ENCODE measurements at regions not wholly inside any gene's neighbourhood (a gene's known extent, or its start where the extent isn't known, plus 50 kb on each side); places are given as distances from the start of the nearest gene placed in this dataset.

GRCh38 chrX:51407520-51408409 lies 75.1 kb downstream of the NUDT10 start:
- Mint-ChIP-seq H3K36me3 (ENCODE audit: unreplicated experiment) (no peaks in the 10 kb centered on the region), H3K27me3 (ENCODE audit: unreplicated experiment) (no peaks in the 10 kb centered on the region), H3K9me3 (ENCODE audit: unreplicated experiment) (peaks cover 7% of the 10 kb centered on the region), H3K4me1 (ENCODE audit: unreplicated experiment) (no peaks in the 10 kb centered on the region), H3K27ac (ENCODE audit: unreplicated experiment) (no peak overlapping the region), H3K4me3 (ENCODE audit: unreplicated experiment) (no peak overlapping the region)
- no peak for TF ChIP-seq CTCF (IDR thresholded peaks at IDR 0.05)
- DNase-seq (ENCODE audit: extremely low spot score, unreplicated experiment), result no peak

DNA sequence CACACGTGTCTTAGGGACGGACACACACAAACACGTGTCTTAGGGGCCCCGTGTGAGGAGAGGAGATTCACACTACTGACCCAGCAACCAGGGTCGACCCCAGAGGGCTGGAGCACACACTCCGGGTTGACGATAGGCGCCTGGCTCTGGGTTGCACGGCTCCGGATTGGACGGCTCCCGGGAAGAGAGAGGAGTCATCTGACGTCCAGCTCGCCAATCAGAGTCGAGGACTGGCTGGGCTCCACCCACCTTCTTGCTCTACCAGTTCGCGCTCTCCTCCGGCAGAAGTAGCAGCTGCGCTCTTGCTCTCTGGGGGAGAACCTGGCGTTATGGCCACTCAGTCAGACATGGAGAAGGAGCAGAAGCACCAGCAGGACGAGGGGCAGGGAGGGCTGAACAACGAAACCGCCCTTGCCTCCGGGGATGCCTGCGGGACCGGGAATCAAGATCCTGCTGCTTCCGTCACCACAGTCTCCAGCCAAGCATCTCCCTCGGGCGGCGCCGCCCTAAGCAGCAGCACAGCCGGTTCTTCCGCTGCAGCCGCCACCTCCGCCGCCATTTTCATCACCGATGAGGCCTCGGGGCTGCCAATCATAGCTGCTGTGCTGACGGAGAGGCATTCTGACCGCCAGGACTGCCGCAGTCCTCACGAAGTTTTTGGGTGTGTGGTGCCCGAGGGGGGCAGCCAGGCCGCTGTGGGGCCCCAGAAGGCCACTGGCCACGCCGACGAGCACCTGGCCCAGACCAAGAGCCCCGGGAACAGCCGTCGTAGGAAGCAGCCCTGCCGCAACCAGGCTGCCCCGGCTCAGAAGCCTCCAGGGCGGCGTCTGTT lies 74.3 kb downstream of the NUDT10 start:
- Mint-ChIP-seq H3K27ac (ENCODE audit: unreplicated experiment) (no peak overlapping the region), H3K9me3 (ENCODE audit: unreplicated experiment) (peaks cover 7% of the 10 kb centered on the region), H3K4me3 (ENCODE audit: unreplicated experiment) (no peak overlapping the region), H3K27me3 (ENCODE audit: unreplicated experiment) (no peaks in the 10 kb centered on the region), H3K36me3 (ENCODE audit: unreplicated experiment) (no peaks in the 10 kb centered on the region), H3K4me1 (ENCODE audit: unreplicated experiment) (no peaks in the 10 kb centered on the region)
- DNase-seq (ENCODE audit: extremely low spot score, unreplicated experiment), result no peak
- no peak for TF ChIP-seq CTCF (IDR thresholded peaks at IDR 0.05)

GRCh38 chrX:51404445-51404844 lies 71.8 kb downstream of the NUDT10 start:
- Mint-ChIP-seq H3K27ac (ENCODE audit: unreplicated experiment) (no peak overlapping the region), H3K4me1 (ENCODE audit: unreplicated experiment) (no peaks in the 10 kb centered on the region), H3K36me3 (ENCODE audit: unreplicated experiment) (no peaks in the 10 kb centered on the region), H3K27me3 (ENCODE audit: unreplicated experiment) (no peaks in the 10 kb centered on the region), H3K9me3 (ENCODE audit: unreplicated experiment) (peaks cover 7% of the 10 kb centered on the region), H3K4me3 (ENCODE audit: unreplicated experiment) (no peak overlapping the region)
- DNase-seq (ENCODE audit: extremely low spot score, unreplicated experiment), result no peak
- no peak for TF ChIP-seq CTCF (IDR thresholded peaks at IDR 0.05)

DNA sequence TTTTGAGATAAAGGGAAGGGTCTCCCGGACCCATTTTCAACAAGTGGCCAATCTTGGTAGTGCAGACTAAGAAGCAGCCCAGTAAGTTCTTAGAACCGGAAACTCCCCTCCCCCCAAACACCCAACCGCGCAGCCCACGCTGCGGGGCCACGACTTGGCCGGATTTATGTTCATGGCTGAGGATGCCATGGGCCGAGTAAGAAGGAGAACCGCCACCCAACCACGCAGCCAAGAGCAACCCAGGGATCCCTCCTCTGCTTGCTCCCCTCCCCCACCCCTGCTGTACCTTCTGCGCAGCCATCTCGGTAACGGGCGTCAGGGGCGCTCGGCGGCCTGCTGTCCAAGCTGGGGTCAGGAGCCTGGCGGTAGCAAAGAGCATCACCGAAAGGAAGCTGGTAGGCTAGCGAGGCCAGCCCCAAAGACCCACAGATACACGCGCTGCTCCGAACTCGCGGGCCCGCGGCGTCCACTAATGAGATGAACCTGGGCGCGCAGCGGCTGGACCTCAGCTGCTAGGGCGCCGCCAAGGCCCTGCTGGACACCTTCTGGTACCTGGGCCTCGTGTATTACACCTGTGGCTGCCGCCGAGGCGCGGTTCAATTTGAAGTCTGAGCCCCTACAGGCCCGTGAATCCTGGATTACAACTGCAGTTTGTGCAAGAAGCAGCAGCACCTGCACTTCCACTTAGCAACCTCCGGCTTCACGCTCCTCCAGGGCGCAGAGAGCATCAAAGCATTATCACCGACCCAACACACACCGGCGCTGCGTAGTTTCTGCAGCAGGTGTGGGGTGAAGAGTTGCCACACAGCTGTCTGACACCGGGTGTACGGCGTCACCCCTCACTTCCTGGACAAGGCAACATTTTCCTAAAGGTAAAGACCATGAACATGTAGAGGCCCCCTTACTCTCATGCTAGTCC lies 63.4 kb downstream of the NUDT10 start:
- Mint-ChIP-seq H3K27ac (ENCODE audit: unreplicated experiment) (no peak overlapping the region), H3K36me3 (ENCODE audit: unreplicated experiment) (no peaks in the 10 kb centered on the region), H3K4me3 (ENCODE audit: unreplicated experiment) (no peak overlapping the region), H3K27me3 (ENCODE audit: unreplicated experiment) (no peaks in the 10 kb centered on the region), H3K4me1 (ENCODE audit: unreplicated experiment) (no peaks in the 10 kb centered on the region), H3K9me3 (ENCODE audit: unreplicated experiment) (peaks cover 10% of the 10 kb centered on the region)
- DNase-seq (ENCODE audit: extremely low spot score, unreplicated experiment), result no peak
- no peak for TF ChIP-seq CTCF (IDR thresholded peaks at IDR 0.05)
